Activated CD8-positive, alpha-beta memory T cell treated with anti-CD3 and anti-CD28 coated beads for 1 hour (primary cell): ENCODE measurements at regions not wholly inside any gene's neighbourhood (a gene's known extent, or its start where the extent isn't known, plus 50 kb on each side); places are given as distances from the start of the nearest gene placed in this dataset.

ENCODE experiments used
- DNase-seq, 2 donors: peaks; one replicate each; pipeline ENCODE4 v3.0.0-alpha.2; 2020; ENCODE audit warnings: low read depth in 1 of 2; ENCODE audit errors: extremely low read depth in 1 of 2

DNA sequence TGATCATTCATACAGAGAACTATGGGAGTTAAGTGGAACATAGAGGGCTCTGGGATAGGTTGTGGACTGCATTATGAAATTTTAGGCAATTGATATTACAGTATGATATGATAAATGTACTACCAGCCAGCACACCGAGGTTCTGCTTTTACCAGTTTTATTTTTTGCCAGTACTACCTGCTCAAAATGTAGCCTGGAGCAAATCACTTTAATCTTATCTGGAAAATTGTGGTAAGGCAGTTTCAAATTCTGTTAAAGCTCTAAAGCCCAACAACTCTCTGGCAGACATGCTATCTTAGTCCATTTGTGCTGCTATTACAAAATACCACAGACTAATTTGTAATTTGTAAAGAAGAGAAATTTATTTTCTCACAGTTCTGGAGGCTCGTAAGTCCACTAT, 474.9 kb upstream of the CWC22 start:
- no peak for DNase-seq

GRCh38 chr2:180478883-180479282, 471.8 kb upstream of the CWC22 start:
- DNase-seq = no peak

- no peak for DNase-seq
Observed at GRCh38 chr2:180474716-180475115, 467.6 kb upstream of the CWC22 start.

DNA sequence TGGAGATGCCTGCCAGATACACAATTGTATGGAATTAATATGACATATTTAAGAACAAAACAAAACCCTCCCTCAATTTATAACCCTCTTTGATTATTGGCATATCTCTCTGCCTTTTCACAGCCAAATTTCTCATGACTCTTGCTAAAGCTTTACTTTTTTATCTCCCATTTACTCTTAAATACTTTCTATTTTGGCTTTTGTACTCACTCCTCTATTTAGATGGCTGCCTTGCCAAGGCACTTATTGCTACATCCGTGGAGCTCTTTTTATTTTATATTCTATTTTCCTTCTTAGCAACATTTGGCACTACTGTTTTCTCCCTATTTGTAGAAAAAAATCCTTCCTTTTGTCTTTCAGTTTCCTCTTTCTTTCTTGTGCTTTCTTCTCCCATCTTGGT, 466.4 kb upstream of the CWC22 start:
- no peak for DNase-seq

GRCh38 chr2:180472133-180472532, 465.0 kb upstream of the CWC22 start:
- no peak for DNase-seq

DNA sequence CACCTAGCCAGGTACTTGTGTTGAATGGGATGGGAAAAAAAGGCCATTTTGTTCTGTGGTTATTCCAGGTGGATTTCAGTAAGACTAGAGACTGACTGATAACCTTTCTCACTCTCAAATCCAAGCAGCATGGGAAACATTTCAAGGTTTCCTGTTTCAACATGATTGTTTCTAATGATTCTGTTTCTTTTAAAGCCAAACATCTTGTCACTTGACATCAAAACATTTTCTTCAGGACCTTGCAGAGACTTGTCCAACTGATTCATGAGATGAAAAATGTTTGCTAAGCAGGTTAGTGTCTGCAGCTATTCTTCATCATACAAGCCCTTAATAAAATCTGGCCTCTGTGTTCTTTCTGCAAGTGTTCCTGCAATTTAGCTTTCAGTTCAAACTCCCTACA, 456.5 kb upstream of the CWC22 start:
- no peak for DNase-seq

GRCh38 chr2:180461761-180462160, 454.7 kb upstream of the CWC22 start:
- DNase-seq = no peak

GRCh38 chr2:180456801-180457200, 449.7 kb upstream of the CWC22 start:
- no peak for DNase-seq

DNA sequence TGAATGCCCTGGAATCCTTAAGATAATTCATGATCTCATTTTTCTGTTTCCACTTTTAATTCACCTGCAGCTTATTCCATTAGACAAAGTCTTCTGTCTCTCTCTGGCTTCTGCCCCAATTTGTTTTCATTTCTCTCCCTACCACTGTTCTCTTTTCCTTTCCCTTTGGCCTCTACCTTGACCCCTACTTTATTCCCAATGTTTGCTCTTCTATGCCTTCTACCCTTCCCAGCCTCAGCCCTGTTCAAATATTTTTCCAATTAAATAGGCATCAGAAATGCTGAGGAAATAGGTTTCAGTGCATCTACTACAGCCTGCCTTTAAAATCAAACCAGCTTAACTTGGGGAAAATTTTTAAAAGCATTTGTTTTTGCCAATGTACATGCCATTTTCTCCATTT, 443.7 kb upstream of the CWC22 start:
- no peak for DNase-seq

DNA sequence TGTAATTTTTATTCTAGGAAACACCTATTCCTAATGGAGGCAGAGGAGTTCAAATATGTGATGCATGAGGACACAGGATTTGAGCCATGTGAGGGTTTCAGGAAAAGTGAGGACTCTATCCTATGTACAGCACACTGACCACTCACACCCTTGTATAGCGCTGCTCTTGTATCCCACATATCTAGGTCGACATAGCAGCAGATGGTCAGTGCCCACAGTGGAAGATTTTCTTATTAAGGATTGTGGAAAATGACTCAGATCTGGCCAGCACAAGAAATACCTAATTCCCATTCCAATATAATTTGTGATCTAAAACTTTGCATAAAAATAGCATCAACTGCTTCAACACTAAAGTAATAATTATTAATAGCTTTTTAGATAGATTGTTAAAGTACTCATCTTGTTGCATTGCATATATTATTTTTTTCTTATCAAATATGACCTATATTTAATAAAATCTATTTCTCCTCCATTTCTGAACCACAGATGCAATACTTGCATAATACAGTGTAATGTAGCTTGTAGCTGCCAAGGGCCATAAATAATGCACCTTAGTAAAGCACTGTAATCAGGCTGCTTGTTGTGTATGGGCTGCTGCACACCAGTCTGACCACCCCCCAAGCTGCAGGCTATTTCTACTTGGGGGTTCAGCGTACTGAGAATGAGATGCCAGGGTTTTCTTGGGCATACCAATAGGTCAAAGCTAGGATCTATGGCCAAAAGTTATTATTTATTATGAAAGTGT, 442.2 kb upstream of the CWC22 start:
- DNase-seq = no peak

DNA sequence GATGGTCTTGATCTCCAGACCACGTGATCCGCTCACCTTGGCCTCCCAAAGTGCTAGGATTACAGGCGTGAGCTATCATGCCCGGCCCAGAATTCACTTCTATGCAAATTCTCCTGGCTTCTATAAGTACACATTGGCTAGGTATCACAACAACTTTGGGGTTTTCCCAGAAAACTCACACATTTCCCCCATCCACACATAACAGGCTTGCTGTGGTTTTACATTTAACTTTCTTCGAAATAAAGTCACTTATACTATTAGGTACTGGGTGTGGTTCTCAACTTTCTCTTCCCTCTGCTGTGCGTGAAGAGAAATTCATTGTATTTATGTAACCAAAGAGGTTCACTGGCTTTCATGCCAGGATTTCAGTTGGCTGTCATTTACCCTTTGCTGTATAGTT, 439.4 kb upstream of the CWC22 start:
- DNase-seq = no peak

GRCh38 chr2:180443888-180444287, 436.8 kb upstream of the CWC22 start:
- DNase-seq = no peak

GRCh38 chr2:180442860-180443644, 436.0 kb upstream of the CWC22 start:
- no peak for DNase-seq

DNA sequence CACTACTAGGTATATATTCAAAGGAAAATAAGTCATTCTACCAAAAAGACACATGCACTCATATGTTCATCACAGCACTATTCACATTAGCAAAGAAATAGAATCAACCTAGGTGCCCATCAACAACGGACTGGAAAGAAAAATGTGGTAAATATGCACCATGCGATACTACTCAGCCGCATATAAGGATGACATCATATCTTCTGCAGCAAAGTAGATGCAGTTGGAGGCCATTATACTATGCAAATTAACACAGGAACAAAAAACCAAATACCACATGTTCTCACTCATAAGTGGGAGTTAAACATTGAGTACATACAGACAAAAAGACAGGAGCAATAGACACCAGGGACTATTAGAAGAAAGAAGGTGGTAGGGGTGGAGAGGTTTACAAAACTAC, 412.1 kb upstream of the CWC22 start:
- DNase-seq = no peak

DNA sequence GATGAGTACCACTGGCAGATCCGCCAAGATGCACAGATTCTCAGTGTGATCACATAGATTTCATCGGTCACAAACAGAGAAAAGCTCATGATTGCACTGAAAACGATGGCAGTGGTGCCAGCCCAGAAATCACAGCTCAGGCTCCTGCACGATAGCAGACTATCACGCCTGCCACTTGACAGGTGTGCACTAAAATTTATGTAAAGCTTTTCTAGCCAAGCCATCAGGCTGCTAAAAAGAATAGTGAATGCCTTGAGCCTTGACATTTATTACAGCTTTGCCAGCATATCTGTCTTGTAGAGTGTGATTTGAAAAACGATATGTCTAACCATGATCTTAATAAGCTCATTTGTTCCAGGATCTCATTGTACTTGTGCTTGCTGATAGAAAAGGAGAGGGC, 409.5 kb upstream of the CWC22 start:
- no peak for DNase-seq

DNA sequence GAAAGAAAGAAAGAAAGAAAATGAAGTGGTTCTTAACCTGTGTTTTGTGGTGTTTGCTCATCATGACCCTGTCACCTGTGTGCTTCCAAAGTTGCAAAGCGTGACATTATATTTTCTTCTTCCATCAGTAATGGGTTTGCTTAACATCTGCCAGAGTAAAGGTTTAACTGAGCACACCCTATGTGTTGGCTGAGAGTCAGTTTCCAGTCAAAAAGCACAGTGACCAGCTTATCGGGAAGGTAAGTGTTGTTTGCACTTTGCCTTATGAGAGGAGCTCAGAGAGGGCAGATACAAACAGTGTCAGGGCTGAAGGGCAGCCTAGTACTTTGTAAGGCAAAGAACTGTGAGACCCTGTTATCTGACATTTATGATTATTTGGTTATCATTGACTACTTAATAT, 406.2 kb upstream of the CWC22 start:
- no peak for DNase-seq

DNA sequence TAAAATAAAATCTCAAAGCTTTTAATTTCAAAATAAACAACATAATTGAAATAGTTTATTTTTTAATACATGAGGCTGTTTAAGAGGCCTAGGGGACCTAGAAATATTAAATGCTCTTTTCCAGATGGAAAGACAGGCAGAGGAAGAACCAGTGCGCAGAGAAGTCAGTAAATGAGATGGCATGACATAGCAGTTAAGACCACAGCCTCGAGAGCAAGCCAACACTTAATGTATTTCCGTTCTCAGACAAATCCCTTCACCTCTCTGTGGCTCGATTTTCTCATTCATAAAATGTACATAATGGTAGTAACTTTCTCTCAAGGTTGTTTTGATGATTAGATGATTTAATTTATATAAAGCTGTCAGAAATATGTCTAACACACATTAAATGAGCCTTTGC, 405.1 kb upstream of the CWC22 start:
- no peak for DNase-seq

DNA sequence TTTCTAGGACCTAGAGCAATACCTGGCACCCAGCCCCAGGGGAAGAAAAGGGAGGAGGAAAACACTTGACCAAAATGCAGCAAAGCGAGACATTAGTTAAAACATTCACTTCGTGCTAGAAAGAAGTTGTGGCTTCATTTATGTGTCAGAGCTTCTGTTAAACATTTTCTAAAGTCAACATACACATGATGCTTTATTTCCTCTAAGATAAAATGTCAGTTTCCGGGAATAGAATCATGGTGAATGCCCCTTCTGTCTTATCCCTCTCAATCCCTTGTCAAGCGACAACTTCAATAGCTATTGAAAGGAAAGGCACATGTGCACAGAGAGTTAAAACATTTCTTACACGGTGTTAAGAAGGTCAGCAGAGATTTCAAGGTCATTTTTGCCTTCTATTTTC, 404.6 kb upstream of the CWC22 start:
- no peak for DNase-seq

DNA sequence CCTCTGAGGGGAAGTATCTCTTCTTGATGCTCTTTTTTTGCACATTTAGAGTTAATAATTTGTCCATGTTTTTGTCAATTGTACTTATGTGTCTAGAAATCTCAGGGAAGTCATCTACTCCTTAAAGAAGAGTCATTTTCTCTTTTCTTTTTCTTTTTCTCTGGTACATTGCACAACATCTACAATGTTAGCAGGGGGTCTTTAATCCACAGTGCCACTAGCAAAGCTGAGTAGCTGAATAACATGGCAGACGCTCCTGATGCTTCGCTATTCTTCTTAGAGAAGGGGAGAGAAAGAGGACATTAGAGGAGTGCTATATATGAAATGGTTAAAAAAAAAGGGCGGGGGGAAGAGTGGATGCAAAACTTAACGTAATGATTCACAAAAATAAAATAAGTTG, 399.6 kb upstream of the CWC22 start:
- DNase-seq = no peak

DNA sequence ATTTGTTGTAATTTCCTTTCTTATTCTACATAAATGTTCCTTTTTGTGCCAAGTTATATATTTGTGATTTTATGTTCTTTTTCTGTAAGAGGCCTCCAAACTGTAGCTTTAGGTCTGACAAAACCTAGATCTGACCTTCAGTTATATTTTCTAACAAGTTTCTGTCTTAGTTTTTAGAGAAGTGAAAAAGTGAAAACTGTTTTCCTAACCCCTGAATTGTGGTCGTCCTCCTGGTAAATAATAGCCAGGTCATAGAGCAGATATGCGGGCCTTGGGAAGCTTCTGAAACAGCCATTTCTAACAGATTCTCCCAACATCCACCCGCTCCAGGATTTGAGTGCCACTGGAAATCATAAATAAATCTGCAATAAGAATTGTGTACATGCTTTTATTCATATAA, 398.4 kb upstream of the CWC22 start:
- no peak for DNase-seq

GRCh38 chr2:180394305-180394704, 387.2 kb upstream of the CWC22 start:
- no peak for DNase-seq

DNA sequence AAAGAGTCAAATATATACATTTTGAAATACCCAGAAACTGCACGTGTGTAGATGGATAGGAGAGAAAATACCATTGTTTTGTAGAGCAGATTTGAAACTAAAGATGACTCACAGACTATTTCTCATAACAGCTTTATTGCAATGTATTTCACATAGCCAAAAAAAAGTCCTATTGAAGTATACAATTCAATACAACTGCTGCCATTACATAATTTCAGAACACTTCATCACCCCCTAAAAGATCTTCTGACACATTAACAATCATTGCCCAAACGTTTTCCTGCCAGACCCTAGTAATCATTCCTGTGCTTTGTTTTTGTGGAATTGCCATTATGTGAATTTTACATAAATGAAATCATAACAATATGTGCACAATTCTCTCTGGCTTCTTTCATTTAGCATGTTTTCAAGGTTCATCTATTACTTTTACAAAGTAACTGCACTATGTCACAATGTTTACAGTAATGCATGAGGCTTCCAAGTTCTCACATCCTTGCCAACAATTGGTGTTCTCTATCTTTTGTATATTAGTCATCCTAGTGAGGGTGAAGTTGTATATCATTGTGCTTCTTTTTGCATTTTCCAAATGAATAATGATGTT, 378.6 kb upstream of the CWC22 start:
- DNase-seq = no peak
